DND-41 (cell line): ENCODE measurements at regions not wholly inside any gene's neighbourhood (a gene's known extent, or its start where the extent isn't known, plus 50 kb on each side); places are given as distances from the start of the nearest gene placed in this dataset.

Source experiments
- ATAC-seq: fragments of 200-7000 bp; cut with Tn5 transposase; 3 replicates; pipeline ENCODE4 v1.9.1; 2021; ENCODE audit warnings: low read depth; ENCODE audit not compliant: insufficient read depth
- DNase-seq: peaks from one replicate; pipeline ENCODE4 v3.0.0-alpha.2; 2020
- H2AFZ ChIP-seq: 2 replicates; pipeline ENCODE4 v1.6.0; 2012; ENCODE audit warnings: low read depth, low read length
- H3K27ac ChIP-seq: 2 replicates; pipeline ENCODE4 v1.5.1; 2012; ENCODE audit warnings: low read length, inconsistent platforms
- H3K27me3 ChIP-seq: fragments of 200-600 bp; sonication (generic); 2 replicates; pipeline ENCODE4 v1.6.0; 2012; ENCODE audit warnings: low read length, mild to moderate bottlenecking, inconsistent platforms; ENCODE audit not compliant: insufficient read depth, poor library complexity
- H3K36me3 ChIP-seq: 2 replicates; pipeline ENCODE4 v1.5.1; 2012; ENCODE audit warnings: low read length, inconsistent platforms; ENCODE audit not compliant: insufficient read depth
- H3K4me1 ChIP-seq: 2 replicates; pipeline ENCODE4 v1.5.1; 2012; ENCODE audit warnings: mild to moderate bottlenecking, low read length; ENCODE audit not compliant: insufficient read depth
- H3K4me2 ChIP-seq: 2 replicates; pipeline ENCODE4 v1.6.0; 2012; ENCODE audit warnings: mild to moderate bottlenecking, moderate library complexity, low read length, inconsistent platforms; ENCODE audit not compliant: insufficient read depth
- H3K4me3 ChIP-seq, 2 experiments: fragments of 200-600 bp in 1 of 2; shearing (Covaris generic) in 1 of 2; 2 replicates each; pipeline ENCODE4 v1.5.1; 2012 to 2016; ENCODE audit warnings: inconsistent platforms in 2 of 2, low read length in 2 of 2, mild to moderate bottlenecking in 2 of 2, low read depth in 1 of 2, moderate library complexity in 1 of 2
- H3K79me2 ChIP-seq: 2 replicates; pipeline ENCODE4 v1.6.0; 2012; ENCODE audit warnings: low read length, inconsistent platforms; ENCODE audit not compliant: insufficient read depth
- H3K9ac ChIP-seq: 2 replicates; pipeline ENCODE4 v1.6.0; 2012; ENCODE audit warnings: low read depth, mild to moderate bottlenecking, inconsistent platforms, low read length, moderate library complexity
- H3K9me3 ChIP-seq: 2 replicates; pipeline ENCODE4 v1.5.1; 2012; ENCODE audit warnings: low read length, moderate library complexity, mild to moderate bottlenecking, inconsistent platforms; ENCODE audit not compliant: insufficient read depth, severe bottlenecking
- H4K20me1 ChIP-seq: 2 replicates; pipeline ENCODE4 v1.6.0; 2012; ENCODE audit warnings: low read length; ENCODE audit not compliant: insufficient read depth
- CTCF ChIP-seq: IDR thresholded peaks from 2 replicates; pipeline ENCODE4 v1.5.1; 2012; ENCODE audit warnings: borderline replicate concordance, low read length, moderate library complexity, mild to moderate bottlenecking; ENCODE audit not compliant: poor library complexity, severe bottlenecking; ENCODE audit errors: extremely low read depth
- EZH2 ChIP-seq: IDR thresholded peaks from 3 replicates; pipeline ENCODE4 v1.6.1; 2012; ENCODE audit warnings: borderline replicate concordance, low read depth, mild to moderate bottlenecking, moderate library complexity, low read length, inconsistent platforms; ENCODE audit not compliant: severe bottlenecking

DNA sequence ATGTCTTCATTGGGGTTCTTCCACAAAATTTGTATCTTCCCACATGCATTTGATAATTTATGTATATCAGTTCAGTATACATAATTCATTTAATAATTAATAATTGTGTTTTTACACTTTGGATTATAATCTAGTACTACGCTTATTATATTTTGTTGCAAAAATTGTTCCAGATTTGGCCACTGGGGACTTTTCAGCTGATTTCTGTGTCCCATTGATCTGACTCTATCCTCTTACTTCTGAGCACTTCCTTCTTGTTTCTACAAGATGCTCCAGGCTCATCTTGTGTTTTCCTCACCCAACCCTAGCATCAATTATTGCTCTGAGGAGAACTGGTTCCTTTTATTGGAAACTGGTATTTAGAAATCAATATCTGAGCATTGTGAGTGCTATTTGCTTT is 215.3 kb upstream of the CDH19 start:
- H4K20me1 ChIP-seq = no peaks in the 10 kb centered on the region
- no peaks in the 10 kb centered on the region for H3K9me3 ChIP-seq
- H3K4me1 ChIP-seq = no peaks in the 10 kb centered on the region
- H3K27ac ChIP-seq = no peak overlapping the region
- no peak overlapping the region for H2AFZ ChIP-seq
- no peak for DNase-seq
- no peaks in the 10 kb centered on the region for H3K79me2 ChIP-seq
- no peak overlapping the region for H3K9ac ChIP-seq
- H3K27me3 ChIP-seq = no peaks in the 10 kb centered on the region
- no peak overlapping the region for H3K4me2 ChIP-seq
- no peak overlapping the region for H3K4me3 ChIP-seq
- TF ChIP-seq CTCF = no peak
- TF ChIP-seq EZH2 = no peak
- H3K36me3 ChIP-seq = no peaks in the 10 kb centered on the region
- no peak for ATAC-seq

- Histone ChIP-seq H3K4me1 (no peaks in the 10 kb centered on the region), H4K20me1 (no peaks in the 10 kb centered on the region), H3K9me3 (no peaks in the 10 kb centered on the region), H3K9ac (no peak overlapping the region), H3K36me3 (no peaks in the 10 kb centered on the region), H3K27ac (no peak overlapping the region), H3K79me2 (no peaks in the 10 kb centered on the region), H3K4me2 (no peak overlapping the region), H3K27me3 (no peaks in the 10 kb centered on the region), H2AFZ (no peak overlapping the region), H3K4me3 (no peak overlapping the region)
- ATAC-seq = no peak
- DNase-seq = no peak
- TF ChIP-seq EZH2 = no peak
- no peak for TF ChIP-seq CTCF
These were observed 209.2 kb upstream of the CDH19 start for GRCh38 chr18:66813138-66813537.

DNA sequence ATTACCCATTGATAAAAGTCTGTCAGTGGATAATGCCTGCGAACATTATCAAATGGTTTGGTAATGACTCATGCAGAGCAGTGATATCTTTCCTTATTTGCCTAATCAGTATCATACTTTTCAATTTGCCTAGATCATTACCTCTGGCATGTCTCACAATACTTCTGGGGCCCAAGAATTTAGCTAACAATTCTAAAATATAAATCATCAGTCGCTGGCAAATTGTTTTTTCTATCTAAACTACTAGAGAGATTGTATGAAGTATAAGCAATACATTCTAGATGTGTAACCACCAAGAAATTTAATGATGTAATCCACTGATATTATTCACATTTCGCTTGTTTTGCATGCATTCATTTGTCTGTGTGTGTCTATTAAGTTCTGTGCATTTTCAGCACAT is 191.2 kb upstream of the CDH19 start:
- Histone ChIP-seq H3K9me3 (no peaks in the 10 kb centered on the region), H3K4me3 (no peak overlapping the region), H2AFZ (no peak overlapping the region), H3K79me2 (no peaks in the 10 kb centered on the region), H3K4me2 (no peak overlapping the region), H3K27me3 (no peaks in the 10 kb centered on the region), H3K36me3 (no peaks in the 10 kb centered on the region), H4K20me1 (no peaks in the 10 kb centered on the region), H3K4me1 (no peaks in the 10 kb centered on the region), H3K9ac (no peak overlapping the region), H3K27ac (no peak overlapping the region)
- no peak for ATAC-seq
- no peak for DNase-seq
- TF ChIP-seq CTCF (no peak), EZH2 (no peak)

- ATAC-seq (no peak), DNase-seq (no peak)
- H4K20me1 ChIP-seq = no peaks in the 10 kb centered on the region
- no peak overlapping the region for H3K4me2 ChIP-seq
- H3K27me3 ChIP-seq = no peaks in the 10 kb centered on the region
- H3K27ac ChIP-seq = no peak overlapping the region
- H3K9me3 ChIP-seq = no peaks in the 10 kb centered on the region
- TF ChIP-seq EZH2 = no peak
- TF ChIP-seq CTCF = no peak
- no peak overlapping the region for H3K9ac ChIP-seq
- no peak overlapping the region for H3K4me3 ChIP-seq
- H2AFZ ChIP-seq = no peak overlapping the region
- H3K36me3 ChIP-seq = no peaks in the 10 kb centered on the region
- H3K79me2 ChIP-seq = no peaks in the 10 kb centered on the region
- no peaks in the 10 kb centered on the region for H3K4me1 ChIP-seq
These were observed 188.6 kb upstream of the CDH19 start for GRCh38 chr18:66792466-66792865.
